IMR-90 (cell line): ENCODE measurements at regions not wholly inside any gene's neighbourhood (a gene's known extent, or its start where the extent isn't known, plus 50 kb on each side); places are given as distances from the start of the nearest gene placed in this dataset.

ENCODE experiments used
- BHLHE40 ChIP-seq: fragments of 150-350 bp; IDR thresholded peaks from 2 replicates; pipeline ENCODE4 v1.6.1; 2016; ENCODE audit warnings: mild to moderate bottlenecking, low read depth, low read length
- CEBPB ChIP-seq: IDR thresholded peaks from 2 replicates; pipeline ENCODE4 v1.6.1; 2012; ENCODE audit warnings: low read depth, low read length, improper control_type of control experiment
- CHD1 ChIP-seq: IDR thresholded peaks from 2 replicates; pipeline ENCODE4 v1.6.1; 2012; ENCODE audit warnings: low read depth, low read length, improper control_type of control experiment
- ELK1 ChIP-seq: fragments of 150-350 bp; IDR thresholded peaks from 2 replicates; pipeline ENCODE4 v1.6.1; 2016; ENCODE audit warnings: low read depth, mild to moderate bottlenecking, low read length, moderate library complexity, borderline replicate concordance
- FOS ChIP-seq: fragments of 150-350 bp; IDR thresholded peaks from 2 replicates; pipeline ENCODE4 v1.6.1; 2016; ENCODE audit warnings: low read depth, low read length
- MAFK ChIP-seq: IDR thresholded peaks from 2 replicates; pipeline ENCODE4 v1.6.1; 2012; ENCODE audit warnings: low read depth, low read length, improper control_type of control experiment
- MAZ ChIP-seq: IDR thresholded peaks from 2 replicates; pipeline ENCODE4 v1.6.1; 2012; ENCODE audit warnings: low read depth, mild to moderate bottlenecking, low read length, improper control_type of control experiment, moderate library complexity, borderline replicate concordance
- MXI1 ChIP-seq: IDR thresholded peaks from 2 replicates; pipeline ENCODE4 v1.6.1; 2012; ENCODE audit warnings: low read depth, mild to moderate bottlenecking, low read length, moderate library complexity, borderline replicate concordance
- NFE2L2 ChIP-seq: fragments of 150-350 bp; IDR thresholded peaks from 2 replicates; pipeline ENCODE4 v1.6.1; 2016; ENCODE audit warnings: low read depth, mild to moderate bottlenecking, low read length
- POLR2A ChIP-seq: IDR thresholded peaks from 2 replicates; pipeline ENCODE4 v1.6.1; 2012; ENCODE audit warnings: mild to moderate bottlenecking, low read depth, low read length
- RAD21 ChIP-seq: IDR thresholded peaks from 2 replicates; pipeline ENCODE4 v1.6.1; 2012; ENCODE audit warnings: low read length, improper control_type of control experiment
- RFX5 ChIP-seq: IDR thresholded peaks from 2 replicates; pipeline ENCODE4 v1.8.0; 2012; ENCODE audit warnings: low read depth, mild to moderate bottlenecking, low read length, moderate library complexity
- TF ChIP-seq, protein P1 (sequence below): conservative IDR thresholded peaks from 2 replicates; pipeline ENCODE4 v1.5.1; 2012; ENCODE audit warnings: mild to moderate bottlenecking, low read depth, low read length, improper control_type of control experiment
- TF ChIP-seq, protein P2 (sequence below): fragments of 150-350 bp; IDR thresholded peaks from 2 replicates; pipeline ENCODE4 v1.6.1; 2017; ENCODE audit warnings: mild to moderate bottlenecking, antibody characterized with exemption, low read length, low read depth

DNA sequence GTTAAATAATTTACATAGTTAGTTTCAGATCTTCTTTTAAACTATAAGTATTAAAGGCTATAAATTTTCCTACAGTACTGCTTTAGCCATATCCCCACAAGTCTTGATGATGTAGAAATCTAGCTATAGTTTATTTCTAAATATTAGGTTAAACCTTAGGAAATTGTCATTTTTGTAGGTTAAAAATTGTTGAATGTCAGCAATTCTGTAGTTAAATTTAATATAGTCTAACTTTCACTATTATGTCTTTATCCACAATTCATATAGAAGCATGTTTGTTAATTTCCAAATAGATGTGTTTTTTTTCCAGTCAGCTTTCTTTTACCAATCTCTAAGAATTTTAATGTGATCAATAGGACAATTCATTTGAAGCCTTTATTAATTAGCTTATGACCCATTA, 199.7 kb downstream of the ETAA1 start:
- TF ChIP-seq RAD21: no peak
- TF ChIP-seq POLR2A: no peak
- TF ChIP-seq BHLHE40: no peak
- TF ChIP-seq, protein P1, sequence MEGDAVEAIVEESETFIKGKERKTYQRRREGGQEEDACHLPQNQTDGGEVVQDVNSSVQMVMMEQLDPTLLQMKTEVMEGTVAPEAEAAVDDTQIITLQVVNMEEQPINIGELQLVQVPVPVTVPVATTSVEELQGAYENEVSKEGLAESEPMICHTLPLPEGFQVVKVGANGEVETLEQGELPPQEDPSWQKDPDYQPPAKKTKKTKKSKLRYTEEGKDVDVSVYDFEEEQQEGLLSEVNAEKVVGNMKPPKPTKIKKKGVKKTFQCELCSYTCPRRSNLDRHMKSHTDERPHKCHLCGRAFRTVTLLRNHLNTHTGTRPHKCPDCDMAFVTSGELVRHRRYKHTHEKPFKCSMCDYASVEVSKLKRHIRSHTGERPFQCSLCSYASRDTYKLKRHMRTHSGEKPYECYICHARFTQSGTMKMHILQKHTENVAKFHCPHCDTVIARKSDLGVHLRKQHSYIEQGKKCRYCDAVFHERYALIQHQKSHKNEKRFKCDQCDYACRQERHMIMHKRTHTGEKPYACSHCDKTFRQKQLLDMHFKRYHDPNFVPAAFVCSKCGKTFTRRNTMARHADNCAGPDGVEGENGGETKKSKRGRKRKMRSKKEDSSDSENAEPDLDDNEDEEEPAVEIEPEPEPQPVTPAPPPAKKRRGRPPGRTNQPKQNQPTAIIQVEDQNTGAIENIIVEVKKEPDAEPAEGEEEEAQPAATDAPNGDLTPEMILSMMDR: no peak
- no peak for TF ChIP-seq CHD1
- TF ChIP-seq ELK1: no peak
- no peak for TF ChIP-seq RFX5
- TF ChIP-seq, protein P2, sequence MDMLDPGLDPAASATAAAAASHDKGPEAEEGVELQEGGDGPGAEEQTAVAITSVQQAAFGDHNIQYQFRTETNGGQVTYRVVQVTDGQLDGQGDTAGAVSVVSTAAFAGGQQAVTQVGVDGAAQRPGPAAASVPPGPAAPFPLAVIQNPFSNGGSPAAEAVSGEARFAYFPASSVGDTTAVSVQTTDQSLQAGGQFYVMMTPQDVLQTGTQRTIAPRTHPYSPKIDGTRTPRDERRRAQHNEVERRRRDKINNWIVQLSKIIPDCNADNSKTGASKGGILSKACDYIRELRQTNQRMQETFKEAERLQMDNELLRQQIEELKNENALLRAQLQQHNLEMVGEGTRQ: no peak
- peak; percentile 30; the same call in 1 of the 2 replicates for TF ChIP-seq MAFK
- no peak for TF ChIP-seq NFE2L2
- no peak for TF ChIP-seq CEBPB
- no peak for TF ChIP-seq FOS
- no peak for TF ChIP-seq MXI1
- TF ChIP-seq MAZ: no peak
